Liver (tissue), 8 donors: ENCODE measurements at regions not wholly inside any gene's neighbourhood (a gene's known extent, or its start where the extent isn't known, plus 50 kb on each side); places are given as distances from the start of the nearest gene placed in this dataset.

Experiments
- DNase-seq: peaks from one replicate; pipeline ENCODE4 v3.0.0-alpha.2; 2017; ENCODE audit warnings: low spot score
- H3K27ac ChIP-seq, 2 donors: one replicate each; pipeline ENCODE4 v1.7.0; 2013; ENCODE audit warnings: inconsistent platforms in 2 of 2, low read length in 2 of 2, control low read depth in 1 of 2, low read depth in 1 of 2, mild to moderate bottlenecking in 1 of 2
- H3K27me3 ChIP-seq, 4 donors: one replicate each; pipeline versions ENCODE4 v1.6.1 to v1.7.0; 2013; ENCODE audit warnings: low read length in 3 of 4, inconsistent platforms in 1 of 4, mild to moderate bottlenecking in 1 of 4, moderate library complexity in 1 of 4; ENCODE audit not compliant: control insufficient read depth in 4 of 4, insufficient read depth in 4 of 4
- H3K36me3 ChIP-seq, 4 donors: one replicate each; pipeline versions ENCODE4 v1.6.1 to v1.7.0; 2013; ENCODE audit warnings: low read length in 3 of 4, mild to moderate bottlenecking in 3 of 4, low read depth in 1 of 4, moderate library complexity in 1 of 4; ENCODE audit not compliant: control insufficient read depth in 4 of 4, insufficient read depth in 3 of 4
- H3K4me1 ChIP-seq, 4 donors: one replicate each; pipeline versions ENCODE4 v1.6.1 to v1.7.0; 2013; ENCODE audit warnings: low read length in 3 of 4, mild to moderate bottlenecking in 3 of 4, moderate library complexity in 1 of 4; ENCODE audit not compliant: control insufficient read depth in 4 of 4, insufficient read depth in 4 of 4
- H3K4me3 ChIP-seq, 3 donors: one replicate each; pipeline versions ENCODE4 v1.6.1 to v1.7.0; 2013; ENCODE audit warnings: low read length in 3 of 3, control low read depth in 1 of 3, low read depth in 1 of 3, mild to moderate bottlenecking in 1 of 3
- H3K9ac ChIP-seq, 2 donors: one replicate each; pipeline ENCODE4 v1.7.0; 2013; ENCODE audit warnings: low read length in 2 of 2, mild to moderate bottlenecking in 2 of 2, moderate library complexity in 2 of 2, control low read depth in 1 of 2, low read depth in 1 of 2
- H3K9me3 ChIP-seq, 4 donors: one replicate each; pipeline versions ENCODE4 v1.6.1 to v1.7.0; 2013; ENCODE audit warnings: low read length in 3 of 4; ENCODE audit not compliant: control insufficient read depth in 4 of 4
- ATF3 ChIP-seq: IDR thresholded peaks from 2 replicates; pipeline ENCODE4 v1.6.1; 2016; ENCODE audit warnings: antibody characterized with exemption
- CTCF ChIP-seq: fragments of 150-350 bp; IDR thresholded peaks from 2 replicates; pipeline ENCODE4 v1.5.1; 2017; ENCODE audit warnings: improper control_type of control experiment, low read depth, low read length; ENCODE audit not compliant: missing input control
- EGR1 ChIP-seq, 2 donors: IDR thresholded peaks; 2 replicates each; pipeline ENCODE4 v1.6.1; 2016 to 2018; ENCODE audit warnings: antibody characterized with exemption in 2 of 2, low read depth in 2 of 2
- FOXA1 ChIP-seq: IDR thresholded peaks from 2 replicates; pipeline ENCODE4 v1.6.1; 2016; ENCODE audit warnings: antibody characterized with exemption
- FOXA2 ChIP-seq: IDR thresholded peaks from 2 replicates; pipeline ENCODE4 v1.6.1; 2016; ENCODE audit warnings: antibody characterized with exemption
- GABPA ChIP-seq, 2 donors: IDR thresholded peaks in 1 of 2; conservative IDR thresholded peaks in 1 of 2; 2 replicates each; pipeline ENCODE4 v1.6.1; 2016; ENCODE audit warnings: antibody characterized with exemption in 2 of 2, mild to moderate bottlenecking in 1 of 2, moderate library complexity in 1 of 2
- HNF4A ChIP-seq, 2 donors: conservative IDR thresholded peaks; 2 replicates each; pipeline ENCODE4 v1.6.1; 2016; ENCODE audit warnings: antibody characterized with exemption in 2 of 2, mild to moderate bottlenecking in 2 of 2
- HNF4G ChIP-seq: IDR thresholded peaks from 2 replicates; pipeline ENCODE4 v1.6.1; 2016; ENCODE audit warnings: antibody characterized with exemption
- JUND ChIP-seq, 2 donors: IDR thresholded peaks; 2 replicates each; pipeline ENCODE4 v1.6.1; 2016; ENCODE audit warnings: antibody characterized with exemption in 2 of 2
- NR2F2 ChIP-seq: IDR thresholded peaks from 2 replicates; pipeline ENCODE4 v1.6.1; 2016; ENCODE audit warnings: antibody characterized with exemption
- RAD21 ChIP-seq, 2 donors: IDR thresholded peaks; 2 replicates each; pipeline ENCODE4 v1.6.1; 2016; ENCODE audit warnings: antibody characterized with exemption in 2 of 2, mild to moderate bottlenecking in 2 of 2
- RXRA ChIP-seq, 2 donors: IDR thresholded peaks; 2 replicates each; pipeline ENCODE4 v1.6.1; 2017 to 2018; ENCODE audit warnings: antibody characterized with exemption in 2 of 2, mild to moderate bottlenecking in 1 of 2
- SP1 ChIP-seq: IDR thresholded peaks from 2 replicates; pipeline ENCODE4 v1.6.1; 2018; ENCODE audit warnings: antibody characterized with exemption, mild to moderate bottlenecking
- TAF1 ChIP-seq: conservative IDR thresholded peaks from 2 replicates; pipeline ENCODE4 v1.6.1; 2016; ENCODE audit warnings: antibody characterized with exemption, mild to moderate bottlenecking
- YY1 ChIP-seq: IDR thresholded peaks from 2 replicates; pipeline ENCODE4 v1.6.1; 2016; ENCODE audit warnings: antibody characterized with exemption, mild to moderate bottlenecking
- ZBTB33 ChIP-seq: IDR thresholded peaks from 2 replicates; pipeline ENCODE4 v1.6.1; 2016; ENCODE audit warnings: antibody characterized with exemption
- WGBS: extraction: QIAGEN DNeasy Blood & Tissue Kit; methylation state at CpG from one replicate; pipeline ENCODE4 v1.1.7; 2013; 5-methylcytosine and 5-hydroxymethylcytosine counted together
- TF ChIP-seq, protein P1 (sequence below): IDR thresholded peaks from 2 replicates; pipeline ENCODE4 v1.6.1; 2016; ENCODE audit warnings: antibody characterized with exemption, mild to moderate bottlenecking
- TF ChIP-seq, protein P2 (sequence below): IDR thresholded peaks from 2 replicates; pipeline ENCODE4 v1.6.1; 2016; ENCODE audit warnings: antibody characterized with exemption
- donor health status: healthy.
- donor health status: healthy.
- donor health status: healthy.
- donor health status: healthy.
- donor health status: healthy.

DNA sequence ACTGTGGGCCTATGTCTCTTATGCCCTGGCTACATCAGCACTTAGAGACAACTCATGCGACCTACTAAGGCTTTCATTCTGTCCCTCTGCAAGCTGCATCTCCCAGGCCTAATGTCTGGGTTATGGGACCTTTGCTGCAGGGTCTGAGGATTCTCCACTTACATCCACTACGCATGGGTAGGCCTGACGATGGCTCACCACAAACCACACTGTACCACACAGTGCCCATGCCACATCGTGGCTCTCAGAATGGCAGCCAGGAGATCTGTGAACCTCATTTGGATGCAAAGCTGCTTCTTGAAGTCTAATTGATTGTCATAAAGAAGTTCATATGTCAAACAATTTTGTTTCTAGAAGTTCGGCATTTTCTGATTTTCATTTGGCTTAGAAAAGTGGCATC, 84.6 kb upstream of the BEND4 start:
- TF ChIP-seq ZBTB33 (no peak), RXRA (IDR thresholded peaks at IDR 0.05) (no peak), HNF4A (conservative IDR thresholded peaks at IDR 0.05) (no peak), JUND (IDR thresholded peaks at IDR 0.05) (no peak), RAD21 (IDR thresholded peaks at IDR 0.05) (no peak), SP1 (no peak), GABPA (IDR thresholded peaks at IDR 0.05 in 1 of 2, conservative IDR thresholded peaks at IDR 0.05 in 1 of 2) (no peak), EGR1 (IDR thresholded peaks at IDR 0.05; ENCODE audit: low read depth in 2 of 2) (no peak), FOXA2 (no peak), FOXA1 (no peak), NR2F2 (no peak), YY1 (no peak), ATF3 (no peak), TAF1 (no peak), CTCF (no peak), HNF4G (no peak)
- TF ChIP-seq, protein P1, sequence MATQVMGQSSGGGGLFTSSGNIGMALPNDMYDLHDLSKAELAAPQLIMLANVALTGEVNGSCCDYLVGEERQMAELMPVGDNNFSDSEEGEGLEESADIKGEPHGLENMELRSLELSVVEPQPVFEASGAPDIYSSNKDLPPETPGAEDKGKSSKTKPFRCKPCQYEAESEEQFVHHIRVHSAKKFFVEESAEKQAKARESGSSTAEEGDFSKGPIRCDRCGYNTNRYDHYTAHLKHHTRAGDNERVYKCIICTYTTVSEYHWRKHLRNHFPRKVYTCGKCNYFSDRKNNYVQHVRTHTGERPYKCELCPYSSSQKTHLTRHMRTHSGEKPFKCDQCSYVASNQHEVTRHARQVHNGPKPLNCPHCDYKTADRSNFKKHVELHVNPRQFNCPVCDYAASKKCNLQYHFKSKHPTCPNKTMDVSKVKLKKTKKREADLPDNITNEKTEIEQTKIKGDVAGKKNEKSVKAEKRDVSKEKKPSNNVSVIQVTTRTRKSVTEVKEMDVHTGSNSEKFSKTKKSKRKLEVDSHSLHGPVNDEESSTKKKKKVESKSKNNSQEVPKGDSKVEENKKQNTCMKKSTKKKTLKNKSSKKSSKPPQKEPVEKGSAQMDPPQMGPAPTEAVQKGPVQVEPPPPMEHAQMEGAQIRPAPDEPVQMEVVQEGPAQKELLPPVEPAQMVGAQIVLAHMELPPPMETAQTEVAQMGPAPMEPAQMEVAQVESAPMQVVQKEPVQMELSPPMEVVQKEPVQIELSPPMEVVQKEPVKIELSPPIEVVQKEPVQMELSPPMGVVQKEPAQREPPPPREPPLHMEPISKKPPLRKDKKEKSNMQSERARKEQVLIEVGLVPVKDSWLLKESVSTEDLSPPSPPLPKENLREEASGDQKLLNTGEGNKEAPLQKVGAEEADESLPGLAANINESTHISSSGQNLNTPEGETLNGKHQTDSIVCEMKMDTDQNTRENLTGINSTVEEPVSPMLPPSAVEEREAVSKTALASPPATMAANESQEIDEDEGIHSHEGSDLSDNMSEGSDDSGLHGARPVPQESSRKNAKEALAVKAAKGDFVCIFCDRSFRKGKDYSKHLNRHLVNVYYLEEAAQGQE, result no peak
- TF ChIP-seq, protein P2, sequence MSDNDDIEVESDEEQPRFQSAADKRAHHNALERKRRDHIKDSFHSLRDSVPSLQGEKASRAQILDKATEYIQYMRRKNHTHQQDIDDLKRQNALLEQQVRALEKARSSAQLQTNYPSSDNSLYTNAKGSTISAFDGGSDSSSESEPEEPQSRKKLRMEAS, result no peak
- WGBS, result 86% methylated on average over 5 of the region's 5 CpGs
- Histone ChIP-seq H3K9me3 (peaks cover 0 to 4% (median 0%) of the 10 kb centered on the region in 4 donors), H3K4me1 (no peaks in the 10 kb centered on the region), H3K36me3 (no peaks in the 10 kb centered on the region), H3K27me3 (no peaks in the 10 kb centered on the region), H3K27ac (no peak overlapping the region), H3K9ac (no peak overlapping the region), H3K4me3 (no peak overlapping the region)
- DNase-seq, result no peak

GRCh38 chr4:42237451-42237850, 85.0 kb upstream of the BEND4 start:
- DNase-seq, result no peak
- 77% methylated on average over 6 of the region's 6 CpGs for WGBS
- H3K9ac ChIP-seq, result no peak overlapping the region
- no peak overlapping the region for H3K4me3 ChIP-seq
- H3K9me3 ChIP-seq, result peaks cover 0 to 4% (median 0%) of the 10 kb centered on the region in 4 donors
- no peaks in the 10 kb centered on the region for H3K27me3 ChIP-seq
- H3K36me3 ChIP-seq, result no peaks in the 10 kb centered on the region
- H3K4me1 ChIP-seq, result no peaks in the 10 kb centered on the region
- H3K27ac ChIP-seq, result no peak overlapping the region
- TF ChIP-seq TAF1 (no peak), HNF4G (no peak), RXRA (IDR thresholded peaks at IDR 0.05) (no peak), YY1 (no peak), GABPA (IDR thresholded peaks at IDR 0.05 in 1 of 2, conservative IDR thresholded peaks at IDR 0.05 in 1 of 2) (no peak), SP1 (no peak), ATF3 (no peak), FOXA2 (no peak), ZBTB33 (no peak), HNF4A (conservative IDR thresholded peaks at IDR 0.05) (no peak), NR2F2 (no peak), EGR1 (IDR thresholded peaks at IDR 0.05; ENCODE audit: low read depth in 2 of 2) (no peak), CTCF (no peak), JUND (IDR thresholded peaks at IDR 0.05) (no peak), FOXA1 (no peak), RAD21 (IDR thresholded peaks at IDR 0.05) (no peak)
- TF ChIP-seq, protein P2, result no peak
